SK-N-MC (cell line): ENCODE measurements at regions not wholly inside any gene's neighbourhood (a gene's known extent, or its start where the extent isn't known, plus 50 kb on each side); places are given as distances from the start of the nearest gene placed in this dataset.
"Not testable (repeated sequence)": the region's sequence is repeated elsewhere in the genome, so short reads cannot be mapped to it uniquely, and the experiment has no call there.

ENCODE experiments used
- DNase-seq: peaks from one replicate; pipeline ENCODE4 v3.0.0-alpha.2; 2011; ENCODE audit warnings: low read depth, low spot score
- H3K27ac ChIP-seq: fragments of 200-600 bp; sonication (generic); 2 replicates; pipeline ENCODE4 v1.5.1; 2016; ENCODE audit warnings: mixed run types
- H3K36me3 ChIP-seq: fragments of 200-600 bp; sonication (generic); 2 replicates; pipeline ENCODE4 v1.6.1; 2017; ENCODE audit warnings: antibody characterized with exemption, low read length, mixed read lengths; ENCODE audit not compliant: insufficient read depth
- H3K4me3 ChIP-seq: fragments of 200-600 bp; sonication (generic); 2 replicates; pipeline ENCODE4 v1.5.1; 2016
- H3K9ac ChIP-seq: fragments of 200-600 bp; sonication (generic); 2 replicates; pipeline ENCODE4 v1.8.0; 2017; ENCODE audit warnings: mixed run types, mixed read lengths; ENCODE audit not compliant: insufficient read length
- H3K9me3 ChIP-seq: fragments of 200-600 bp; sonication (generic); 2 replicates; pipeline ENCODE4 v1.6.1; 2017; ENCODE audit warnings: low read depth, mild to moderate bottlenecking, antibody characterized with exemption, low read length, moderate library complexity, mixed read lengths
- EZH2 ChIP-seq: fragments of 200-600 bp; sonication (generic); IDR thresholded peaks from one replicate; pipeline ENCODE4 v1.6.1; 2017; ENCODE audit warnings: antibody characterized with exemption
- FOXP2 ChIP-seq: optimal IDR thresholded peaks from 2 replicates; pipeline ENCODE3; 2011; ENCODE audit warnings: mild to moderate bottlenecking, moderate library complexity; ENCODE audit not compliant: insufficient read depth; ENCODE audit errors: extremely low read length, control extremely low read depth
- POLR2AphosphoS5 ChIP-seq: IDR thresholded peaks from 2 replicates; pipeline ENCODE4 v1.6.1; 2012; ENCODE audit warnings: mild to moderate bottlenecking, low read depth, low read length, borderline replicate concordance

DNA sequence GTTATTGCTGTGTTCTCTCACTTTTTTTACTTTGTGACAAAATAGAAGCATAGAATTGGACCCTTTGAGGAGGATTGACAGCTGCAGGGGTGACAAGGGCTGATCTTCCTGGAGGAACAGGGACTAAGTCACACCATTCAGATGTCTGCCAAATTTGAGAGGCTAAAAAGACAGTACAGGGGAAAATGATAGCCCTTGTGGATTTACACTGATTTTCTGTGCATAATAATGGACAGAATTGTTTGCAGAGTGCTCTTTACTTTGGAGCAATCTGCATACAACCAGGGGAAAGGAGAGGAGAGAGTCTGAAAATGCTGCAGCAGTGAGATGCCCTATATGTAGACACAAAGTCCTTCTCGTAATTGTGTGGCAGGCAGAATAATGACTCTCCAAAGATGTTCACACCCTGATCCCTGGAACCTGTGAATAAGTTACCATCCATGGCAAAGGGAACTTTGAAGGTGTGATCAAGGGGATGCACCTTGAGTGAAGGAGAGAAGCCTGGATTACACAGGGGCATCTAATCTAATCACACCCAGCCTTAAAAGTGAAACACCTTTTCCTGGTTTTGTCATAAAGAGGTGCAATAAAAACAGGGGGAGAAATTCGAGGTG, 221.4 kb upstream of the CPHXL start:
- Histone ChIP-seq H3K36me3 (no peaks in the 10 kb centered on the region), H3K27ac (no peak overlapping the region), H3K9me3 (no peaks in the 10 kb centered on the region), H3K9ac (no peak overlapping the region), H3K4me3 (no peak overlapping the region)
- TF ChIP-seq EZH2 (no peak), FOXP2 (no peak), POLR2AphosphoS5 (no peak)
- no peak for DNase-seq

DNA sequence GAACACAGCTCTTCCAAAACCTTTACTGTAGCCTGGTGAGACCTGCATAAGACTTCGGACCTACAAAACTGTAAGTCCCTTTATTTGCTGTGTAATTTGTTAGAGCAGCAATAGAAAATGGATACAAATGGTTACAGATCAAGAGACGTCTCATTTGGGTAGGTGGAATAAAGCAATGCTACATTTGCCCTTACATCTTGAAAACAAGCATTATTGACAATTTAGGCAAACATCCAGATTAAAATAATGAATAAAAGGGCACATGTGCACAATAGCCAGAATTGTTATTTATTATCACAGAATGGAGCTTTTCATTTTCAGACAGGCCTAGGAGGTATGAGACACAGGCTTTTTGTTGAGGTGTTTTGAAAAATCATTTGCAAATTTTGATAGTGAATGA, 222.2 kb upstream of the CPHXL start:
- TF ChIP-seq POLR2AphosphoS5 (no peak), FOXP2 (no peak), EZH2 (no peak)
- Histone ChIP-seq H3K9me3 (no peaks in the 10 kb centered on the region), H3K36me3 (no peaks in the 10 kb centered on the region), H3K27ac (no peak overlapping the region), H3K4me3 (no peak overlapping the region), H3K9ac (no peak overlapping the region)
- no peak for DNase-seq

DNA sequence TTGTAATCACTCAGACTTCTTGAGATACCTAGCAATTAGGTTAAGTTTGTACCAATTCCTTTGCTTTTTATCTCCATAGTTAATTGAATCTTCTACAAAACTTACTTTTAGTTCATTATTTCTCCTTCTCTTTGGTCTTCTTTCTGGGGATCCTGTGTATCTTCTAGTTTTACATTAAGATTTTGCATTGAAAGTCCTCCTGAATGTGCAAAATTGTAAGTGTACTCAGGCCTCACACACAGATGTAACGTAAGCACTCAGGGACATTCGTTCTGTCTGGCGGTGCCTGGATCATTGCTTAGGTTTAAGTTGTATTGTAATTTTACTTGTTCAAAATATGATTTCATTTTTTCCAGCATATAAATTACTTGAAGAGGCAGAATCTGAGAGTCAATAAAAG, 222.6 kb upstream of the CPHXL start:
- DNase-seq, result no peak
- H3K27ac ChIP-seq, result no peak overlapping the region
- H3K36me3 ChIP-seq, result no peaks in the 10 kb centered on the region
- TF ChIP-seq FOXP2 (no peak), EZH2 (no peak), POLR2AphosphoS5 (no peak)
- no peaks in the 10 kb centered on the region for H3K9me3 ChIP-seq
- H3K9ac ChIP-seq, result no peak overlapping the region
- no peak overlapping the region for H3K4me3 ChIP-seq

DNA sequence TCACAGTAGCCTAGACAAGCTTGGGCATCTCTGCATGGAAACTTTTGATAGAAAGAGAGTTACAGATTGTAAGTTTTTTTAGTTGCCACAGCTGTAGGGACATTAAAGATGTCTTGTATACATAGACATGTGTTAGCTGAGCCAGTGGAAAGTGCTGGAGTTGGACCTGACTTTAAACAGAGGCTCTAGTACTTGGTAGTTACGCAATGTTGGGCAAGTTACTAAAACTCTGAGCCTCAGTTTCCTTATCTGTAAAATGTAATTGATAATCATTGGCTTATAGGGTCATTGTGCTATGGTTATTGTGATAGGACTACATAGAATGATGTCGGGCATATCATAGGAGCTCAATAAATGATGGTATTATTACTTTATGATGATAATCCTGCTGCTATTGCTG, 225.8 kb upstream of the CPHXL start:
- no peak overlapping the region for H3K27ac ChIP-seq
- H3K36me3 ChIP-seq, result no peaks in the 10 kb centered on the region
- no peak overlapping the region for H3K4me3 ChIP-seq
- H3K9ac ChIP-seq, result no peak overlapping the region
- TF ChIP-seq POLR2AphosphoS5 (no peak), FOXP2 (no peak)
- no peaks in the 10 kb centered on the region for H3K9me3 ChIP-seq
- no peak for DNase-seq

DNA sequence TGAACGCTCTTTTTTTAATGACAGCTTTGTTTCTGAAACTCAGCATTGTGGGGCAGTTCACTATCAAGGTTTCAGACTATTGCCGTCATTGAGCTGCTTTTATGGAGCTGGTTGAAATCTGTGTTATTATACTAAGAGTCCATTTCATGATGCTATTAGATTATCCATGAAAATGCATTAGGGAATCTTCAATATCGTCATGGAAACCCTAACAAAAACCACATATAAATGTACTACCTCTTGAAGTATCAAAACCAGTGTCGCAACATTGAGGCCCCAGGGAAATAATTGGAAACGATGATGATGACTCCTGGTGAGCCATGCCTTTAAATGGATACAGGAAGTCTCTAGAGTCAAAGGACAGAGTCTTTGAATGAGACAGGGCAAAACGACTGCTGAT, 231.6 kb upstream of the CPHXL start:
- TF ChIP-seq EZH2 (no peak), FOXP2 (no peak)
- H3K9me3 ChIP-seq, result no peaks in the 10 kb centered on the region
- H3K36me3 ChIP-seq, result no peaks in the 10 kb centered on the region
- no peak overlapping the region for H3K4me3 ChIP-seq
- DNase-seq, result no peak
- no peak overlapping the region for H3K9ac ChIP-seq
- H3K27ac ChIP-seq, result no peak overlapping the region

DNA sequence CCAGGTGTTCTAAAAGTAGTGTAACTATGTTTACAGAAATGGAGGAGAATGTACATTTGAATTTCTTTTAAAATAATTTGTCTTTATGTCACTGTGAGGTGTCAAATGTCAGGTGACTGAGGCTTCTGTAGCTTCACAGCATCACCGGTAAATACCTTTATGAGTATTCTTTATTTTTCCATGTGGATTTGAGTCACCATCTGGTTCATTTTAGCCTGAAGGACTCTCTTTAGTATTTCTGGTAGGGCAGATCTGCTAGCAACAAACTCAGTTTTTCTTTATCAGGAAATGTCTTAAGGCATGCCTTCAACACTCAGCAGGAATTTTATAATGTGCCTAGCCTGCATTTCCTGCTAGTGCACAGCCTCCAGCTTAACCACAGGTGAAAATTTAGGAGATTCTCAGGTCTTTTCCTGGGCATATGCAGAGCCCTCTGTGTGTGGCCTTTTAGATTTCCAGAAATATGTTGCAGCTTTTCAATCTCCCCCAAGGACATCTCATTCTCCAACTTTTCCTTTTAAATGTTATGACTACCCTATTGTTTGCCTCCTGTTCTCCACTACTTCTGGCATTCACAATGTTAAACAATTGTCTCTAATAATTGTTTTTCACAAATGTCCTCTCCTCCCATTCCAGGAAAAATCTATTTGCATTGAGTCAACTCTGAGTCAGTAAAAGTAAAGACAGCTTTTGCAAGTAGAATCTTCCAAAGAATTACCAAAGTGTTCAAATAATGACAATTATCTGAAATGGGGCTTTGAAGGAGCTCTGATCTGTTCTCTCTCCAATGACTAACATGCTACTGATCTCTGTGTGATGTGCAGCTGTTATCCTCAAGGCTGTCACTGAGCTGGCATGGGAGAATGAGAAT, 239.4 kb upstream of the CPHXL start:
- H3K9me3 ChIP-seq, result no peaks in the 10 kb centered on the region
- H3K27ac ChIP-seq, result no peak overlapping the region
- TF ChIP-seq POLR2AphosphoS5 (no peak), EZH2 (no peak), FOXP2 (no peak)
- no peak overlapping the region for H3K4me3 ChIP-seq
- H3K9ac ChIP-seq, result no peak overlapping the region
- DNase-seq, result no peak
- no peaks in the 10 kb centered on the region for H3K36me3 ChIP-seq

DNA sequence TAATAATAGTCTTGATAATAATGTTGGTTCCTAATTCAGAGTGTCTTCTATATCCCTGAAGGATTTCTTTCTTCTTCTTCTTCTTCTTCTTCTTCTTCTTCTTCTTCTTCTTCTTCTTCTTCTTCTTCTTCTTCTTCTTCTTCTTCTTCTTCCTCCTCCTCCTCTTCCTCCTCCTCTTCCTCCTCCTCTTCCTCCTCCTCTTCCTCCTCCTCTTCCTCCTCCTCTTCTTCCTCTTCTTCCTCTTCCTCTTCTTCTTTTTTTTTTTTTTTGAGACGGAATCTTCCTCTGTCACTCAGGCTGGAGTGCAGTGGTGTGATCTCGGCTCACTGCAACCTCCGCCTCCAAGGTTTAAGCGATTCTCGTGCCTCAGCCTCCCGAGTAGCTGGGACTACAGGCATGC, 242.8 kb upstream of the CPHXL start:
- not testable (repeated sequence) for H3K9me3 ChIP-seq, DNase-seq, H3K27ac ChIP-seq, H3K36me3 ChIP-seq, H3K4me3 ChIP-seq, H3K9ac ChIP-seq

DNA sequence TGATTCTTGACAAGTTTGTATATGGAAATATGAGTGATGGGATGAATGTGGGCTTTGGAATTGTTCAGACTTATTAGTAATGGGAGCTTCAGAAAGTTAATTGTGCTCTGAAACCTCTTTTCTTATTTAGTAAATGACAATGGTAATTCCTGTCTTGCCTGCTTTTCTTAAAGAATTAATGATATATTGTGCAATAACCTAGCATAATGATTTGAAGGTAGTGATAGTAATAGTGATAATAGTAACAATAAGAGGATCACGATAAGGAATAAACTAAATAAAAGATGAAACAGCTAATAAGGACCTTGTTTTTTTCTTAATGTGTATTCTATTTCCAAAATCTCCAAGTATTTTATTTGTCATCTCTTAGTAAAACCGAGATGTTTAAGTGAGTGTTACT, 245.0 kb upstream of the CPHXL start:
- Histone ChIP-seq H3K9me3 (no peaks in the 10 kb centered on the region), H3K36me3 (no peaks in the 10 kb centered on the region), H3K4me3 (no peak overlapping the region), H3K27ac (no peak overlapping the region), H3K9ac (no peak overlapping the region)
- no peak for TF ChIP-seq POLR2AphosphoS5
- no peak for TF ChIP-seq FOXP2
- TF ChIP-seq EZH2, result no peak
- no peak for DNase-seq

DNA sequence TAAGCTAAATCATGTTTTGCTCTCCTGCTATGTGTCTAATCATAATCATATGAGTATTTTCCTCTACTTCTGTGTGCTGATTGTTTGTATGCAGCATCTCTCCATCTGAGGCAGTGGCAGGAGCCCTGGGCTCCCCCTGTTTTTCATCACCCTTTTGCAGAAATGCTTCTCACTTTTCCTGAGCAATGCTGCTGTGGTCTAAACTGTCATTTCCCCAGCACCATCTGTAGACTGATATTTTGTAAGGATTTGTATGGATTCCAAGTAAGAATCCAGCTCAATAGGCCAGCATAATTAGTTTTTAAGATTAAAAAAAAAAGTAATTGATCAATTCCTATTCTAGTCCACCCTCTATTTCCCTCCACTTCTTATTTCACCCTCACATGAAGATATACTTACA, 257.0 kb upstream of the CPHXL start:
- Histone ChIP-seq H3K27ac (no peak overlapping the region), H3K36me3 (no peaks in the 10 kb centered on the region), H3K9ac (no peak overlapping the region), H3K4me3 (no peak overlapping the region), H3K9me3 (no peaks in the 10 kb centered on the region)
- no peak for DNase-seq
- no peak for TF ChIP-seq FOXP2
- TF ChIP-seq EZH2, result no peak
- TF ChIP-seq POLR2AphosphoS5, result no peak
